Astrocyte (in vitro differentiated cells and primary cell): ENCODE measurements at regions not wholly inside any gene's neighbourhood (a gene's known extent, or its start where the extent isn't known, plus 50 kb on each side); places are given as distances from the start of the nearest gene placed in this dataset.

Source experiments
- DNase-seq: peaks from one replicate; pipeline ENCODE4 v3.0.0-alpha.2; 2010; ENCODE audit warnings: low read depth
- FAIRE-seq: peaks from 2 replicates; lab custom pipeline; 2011; peaks lifted over from hg19 to GRCh38; lab: Jason Lieb, UNC
- H2AFZ ChIP-seq: 2 replicates; pipeline ENCODE4 v1.6.0; 2012; ENCODE audit warnings: low read depth, low read length, inconsistent platforms
- H3K27ac ChIP-seq: 2 replicates; pipeline ENCODE4 v1.5.1; 2011; ENCODE audit warnings: low read depth, low read length, inconsistent platforms
- H3K27me3 ChIP-seq: 2 replicates; pipeline ENCODE4 v1.6.0; 2011; ENCODE audit warnings: low read length, inconsistent platforms; ENCODE audit not compliant: insufficient read depth
- H3K36me3 ChIP-seq: 2 replicates; pipeline ENCODE4 v1.5.1; 2011; ENCODE audit warnings: low read length, inconsistent platforms; ENCODE audit not compliant: insufficient read depth
- H3K4me1 ChIP-seq: 2 replicates; pipeline ENCODE4 v1.5.1; 2011; ENCODE audit warnings: low read length, inconsistent platforms; ENCODE audit not compliant: insufficient read depth
- H3K4me2 ChIP-seq: 2 replicates; pipeline ENCODE4 v1.6.0; 2012; ENCODE audit warnings: low read length, inconsistent platforms
- H3K4me3 ChIP-seq: 2 replicates; pipeline ENCODE4 v1.5.1; 2011; ENCODE audit warnings: low read depth, mild to moderate bottlenecking, low read length, inconsistent platforms; ENCODE audit not compliant: insufficient read depth
- H3K79me2 ChIP-seq: 2 replicates; pipeline ENCODE4 v1.6.0; 2012; ENCODE audit warnings: mild to moderate bottlenecking, low read length, inconsistent platforms; ENCODE audit not compliant: insufficient read depth
- H3K9ac ChIP-seq: 2 replicates; pipeline ENCODE4 v1.6.0; 2012; ENCODE audit warnings: mild to moderate bottlenecking, low read length, inconsistent platforms
- H3K9me3 ChIP-seq: 2 replicates; pipeline ENCODE4 v1.5.1; 2012; ENCODE audit warnings: low read depth, mild to moderate bottlenecking, low read length, inconsistent platforms; ENCODE audit not compliant: insufficient read depth
- H4K20me1 ChIP-seq: 2 replicates; pipeline ENCODE4 v1.6.0; 2012; ENCODE audit warnings: low read length, inconsistent platforms; ENCODE audit not compliant: insufficient read depth
- H3K27ac Mint-ChIP-seq: one replicate; pipeline ENCODE4 v1.8.0; 2021; ENCODE audit warnings: mild to moderate bottlenecking, mixed read lengths; ENCODE audit not compliant: unreplicated experiment
- H3K27me3 Mint-ChIP-seq: one replicate; pipeline ENCODE4 v1.8.0; 2021; ENCODE audit warnings: low read depth, mixed read lengths; ENCODE audit not compliant: unreplicated experiment
- H3K36me3 Mint-ChIP-seq: one replicate; pipeline ENCODE4 v1.8.0; 2021; ENCODE audit warnings: low read depth, mixed read lengths; ENCODE audit not compliant: unreplicated experiment
- H3K4me1 Mint-ChIP-seq: one replicate; pipeline ENCODE4 v1.8.0; 2021; ENCODE audit warnings: low read depth, mixed read lengths; ENCODE audit not compliant: unreplicated experiment
- H3K4me3 Mint-ChIP-seq: one replicate; pipeline ENCODE4 v1.8.0; 2021; ENCODE audit warnings: mild to moderate bottlenecking, moderate library complexity, mixed read lengths; ENCODE audit not compliant: unreplicated experiment
- H3K9me3 Mint-ChIP-seq: one replicate; pipeline ENCODE4 v1.8.0; 2021; ENCODE audit warnings: mild to moderate bottlenecking, mixed read lengths; ENCODE audit not compliant: unreplicated experiment
- EZH2 ChIP-seq: IDR thresholded peaks from 2 replicates; pipeline ENCODE4 v1.6.1; 2012; ENCODE audit warnings: mild to moderate bottlenecking, low read length, inconsistent platforms; ENCODE audit not compliant: insufficient read depth
- TF ChIP-seq, protein P1 (sequence below): IDR thresholded peaks from 2 replicates; pipeline ENCODE4 v1.5.1; 2011; ENCODE audit warnings: low read depth, mild to moderate bottlenecking, inconsistent platforms, low read length, moderate library complexity; ENCODE audit not compliant: insufficient read depth

DNA sequence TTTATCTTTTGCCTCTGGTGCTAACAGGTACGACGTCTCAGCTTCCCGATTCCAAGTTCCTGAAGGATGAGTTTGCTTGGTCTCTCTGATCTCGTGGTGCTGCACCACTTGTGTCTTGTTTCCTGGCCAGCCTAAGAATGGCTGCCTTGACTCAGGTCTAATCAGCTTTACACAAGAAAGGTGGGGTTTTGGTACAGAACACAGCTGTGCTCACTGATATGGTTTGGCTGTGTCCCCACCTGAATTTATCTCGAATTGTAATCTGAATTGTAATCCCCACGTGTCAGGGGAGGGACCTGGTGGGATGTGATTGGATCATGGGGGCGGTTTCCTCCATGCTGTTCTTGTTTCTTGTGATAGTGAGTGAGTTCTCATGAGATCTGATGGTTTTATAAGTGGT, 305.3 kb upstream of the NOCT start:
- H3K4me1 ChIP-seq, result no peaks in the 10 kb centered on the region
- peaks cover 7% of the 10 kb centered on the region for H3K9me3 Mint-ChIP-seq
- no peaks in the 10 kb centered on the region for H3K36me3 ChIP-seq
- no peaks in the 10 kb centered on the region for H3K9me3 ChIP-seq
- no peak overlapping the region for H3K4me3 ChIP-seq
- DNase-seq (no peak), FAIRE-seq (no peak)
- no peaks in the 10 kb centered on the region for H3K79me2 ChIP-seq
- H3K9ac ChIP-seq, result no peak overlapping the region
- no peak for TF ChIP-seq EZH2
- TF ChIP-seq, protein P1, sequence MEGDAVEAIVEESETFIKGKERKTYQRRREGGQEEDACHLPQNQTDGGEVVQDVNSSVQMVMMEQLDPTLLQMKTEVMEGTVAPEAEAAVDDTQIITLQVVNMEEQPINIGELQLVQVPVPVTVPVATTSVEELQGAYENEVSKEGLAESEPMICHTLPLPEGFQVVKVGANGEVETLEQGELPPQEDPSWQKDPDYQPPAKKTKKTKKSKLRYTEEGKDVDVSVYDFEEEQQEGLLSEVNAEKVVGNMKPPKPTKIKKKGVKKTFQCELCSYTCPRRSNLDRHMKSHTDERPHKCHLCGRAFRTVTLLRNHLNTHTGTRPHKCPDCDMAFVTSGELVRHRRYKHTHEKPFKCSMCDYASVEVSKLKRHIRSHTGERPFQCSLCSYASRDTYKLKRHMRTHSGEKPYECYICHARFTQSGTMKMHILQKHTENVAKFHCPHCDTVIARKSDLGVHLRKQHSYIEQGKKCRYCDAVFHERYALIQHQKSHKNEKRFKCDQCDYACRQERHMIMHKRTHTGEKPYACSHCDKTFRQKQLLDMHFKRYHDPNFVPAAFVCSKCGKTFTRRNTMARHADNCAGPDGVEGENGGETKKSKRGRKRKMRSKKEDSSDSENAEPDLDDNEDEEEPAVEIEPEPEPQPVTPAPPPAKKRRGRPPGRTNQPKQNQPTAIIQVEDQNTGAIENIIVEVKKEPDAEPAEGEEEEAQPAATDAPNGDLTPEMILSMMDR, result no peak
- no peak overlapping the region for H2AFZ ChIP-seq
- peaks cover 11% of the 10 kb centered on the region for H3K27me3 Mint-ChIP-seq
- peaks cover 6% of the 10 kb centered on the region for H3K4me1 Mint-ChIP-seq
- peaks cover 3% of the 10 kb centered on the region for H3K27me3 ChIP-seq
- no peaks in the 10 kb centered on the region for H3K36me3 Mint-ChIP-seq
- no peak overlapping the region for H3K27ac ChIP-seq
- no peak overlapping the region for H3K27ac Mint-ChIP-seq
- no peaks in the 10 kb centered on the region for H4K20me1 ChIP-seq
- no peak overlapping the region for H3K4me3 Mint-ChIP-seq
- no peak overlapping the region for H3K4me2 ChIP-seq

DNA sequence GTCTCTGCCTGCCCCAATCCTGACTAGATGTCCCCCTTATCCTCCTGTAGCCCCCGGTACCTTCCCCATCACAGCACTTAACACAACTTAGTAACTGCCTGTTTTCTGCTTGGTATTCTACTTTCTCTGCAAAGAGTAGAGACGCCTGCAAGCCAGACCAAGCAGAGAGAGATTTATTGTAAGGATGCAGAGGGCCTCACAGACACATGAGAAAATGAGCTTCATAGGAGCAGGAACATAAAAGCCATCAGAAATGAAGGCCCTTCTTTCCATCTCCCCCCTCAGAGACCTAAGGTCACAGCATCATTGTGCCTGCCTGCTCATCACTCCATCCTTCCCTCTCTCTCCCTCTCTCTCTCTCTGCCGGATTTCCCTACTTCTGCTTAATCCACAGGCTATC, 305.7 kb upstream of the NOCT start:
- H3K27ac ChIP-seq, result no peak overlapping the region
- no peaks in the 10 kb centered on the region for H3K9me3 ChIP-seq
- Mint-ChIP-seq H3K27me3 (peaks cover 11% of the 10 kb centered on the region), H3K36me3 (no peaks in the 10 kb centered on the region), H3K4me1 (peaks cover 6% of the 10 kb centered on the region), H3K27ac (no peak overlapping the region), H3K9me3 (peaks cover 7% of the 10 kb centered on the region), H3K4me3 (no peak overlapping the region)
- H3K27me3 ChIP-seq, result peaks cover 3% of the 10 kb centered on the region
- H2AFZ ChIP-seq, result no peak overlapping the region
- TF ChIP-seq, protein P1, result no peak
- TF ChIP-seq EZH2, result no peak
- no peaks in the 10 kb centered on the region for H3K36me3 ChIP-seq
- H3K79me2 ChIP-seq, result no peaks in the 10 kb centered on the region
- no peaks in the 10 kb centered on the region for H4K20me1 ChIP-seq
- no peak overlapping the region for H3K4me2 ChIP-seq
- H3K4me3 ChIP-seq, result no peak overlapping the region
- no peak for DNase-seq
- FAIRE-seq, result no peak
- no peaks in the 10 kb centered on the region for H3K4me1 ChIP-seq
- no peak overlapping the region for H3K9ac ChIP-seq

DNA sequence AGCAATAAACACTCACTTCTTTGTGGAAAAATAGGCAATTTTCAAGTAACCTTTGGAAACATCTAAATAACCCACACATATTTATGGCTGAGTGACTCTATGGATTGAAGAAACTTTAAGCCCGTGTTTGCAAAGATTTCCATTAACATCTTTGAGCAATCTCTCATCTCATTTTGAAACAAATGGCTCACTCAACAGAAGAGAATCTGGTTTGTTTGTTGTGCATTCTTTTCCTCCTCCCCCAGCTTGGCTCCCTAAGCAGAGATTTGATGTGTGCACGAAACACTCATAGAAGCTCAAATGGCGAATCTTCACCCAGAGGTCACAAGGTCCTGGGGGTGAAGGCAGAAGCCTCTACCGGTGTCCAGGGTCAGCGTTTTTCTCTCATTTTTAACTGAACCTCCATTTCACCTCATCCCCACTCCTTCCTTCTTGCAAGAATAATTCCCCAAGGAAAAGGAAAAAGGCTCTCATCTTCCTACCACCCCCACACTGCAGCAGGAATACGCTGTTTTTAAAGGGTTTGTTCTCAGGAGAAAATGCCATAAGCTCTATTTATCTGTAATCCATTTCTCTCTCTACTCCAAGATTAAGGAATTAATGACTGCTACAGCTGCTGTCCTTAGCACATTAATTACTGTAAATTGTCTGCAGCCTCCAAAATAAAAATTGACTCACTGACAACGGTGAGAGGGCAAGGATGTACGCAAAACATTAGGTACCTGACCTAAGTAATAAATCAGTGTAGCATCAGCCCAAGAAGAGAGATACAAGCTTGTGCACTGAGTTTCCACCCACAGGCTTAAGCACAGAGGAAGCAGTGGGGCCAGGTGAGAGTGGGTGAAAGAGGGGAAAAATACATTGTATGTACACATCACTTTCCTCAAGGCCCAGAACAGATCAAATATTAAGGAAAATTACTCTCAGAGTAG, 307.6 kb upstream of the NOCT start:
- no peak overlapping the region for H3K4me3 Mint-ChIP-seq
- FAIRE-seq, result no peak
- TF ChIP-seq EZH2, result no peak
- TF ChIP-seq, protein P1, result no peak

More for the DNA sequence above, 307.6 kb upstream of the NOCT start:
- Mint-ChIP-seq H3K9me3 (peaks cover 7% of the 10 kb centered on the region), H3K27me3 (peaks cover 10% of the 10 kb centered on the region), H3K27ac (no peak overlapping the region), H3K36me3 (no peaks in the 10 kb centered on the region), H3K4me1 (peaks cover 6% of the 10 kb centered on the region)
- Histone ChIP-seq H3K27ac (no peak overlapping the region), H3K4me1 (no peaks in the 10 kb centered on the region), H3K4me2 (no peak overlapping the region), H4K20me1 (no peaks in the 10 kb centered on the region), H3K9ac (no peak overlapping the region), H3K79me2 (no peaks in the 10 kb centered on the region), H3K9me3 (no peaks in the 10 kb centered on the region), H2AFZ (no peak overlapping the region), H3K36me3 (no peaks in the 10 kb centered on the region), H3K27me3 (peaks cover 3% of the 10 kb centered on the region), H3K4me3 (no peak overlapping the region)
- DNase-seq, result peak; percentile 9
